ENCODE measurements at regions not wholly inside any gene's neighbourhood (a gene's known extent, or its start where the extent isn't known, plus 50 kb on each side); places are given as distances from the start of the nearest gene placed in this dataset.

- Histone ChIP-seq H3K9me3 (no peaks in the 10 kb centered on the region), H3K27ac (no peak overlapping the region), H3K36me3 (no peaks in the 10 kb centered on the region), H3K27me3 (no peaks in the 10 kb centered on the region), H3K4me1 (no peaks in the 10 kb centered on the region), H3K4me3 (no peak overlapping the region)
- ATAC-seq (no peak), FAIRE-seq (no peak), DNase-seq (no peak)
- intact Hi-C loops (cut with DNase I) = no loop called here
- no peak for TF ChIP-seq CTCF (IDR thresholded peaks at IDR 0.05)
- 28 to 35% methylated on average over 3 of the region's 3 CpGs for WGBS, 2 donors
Observed at GRCh38 chr5:26622947-26623346, 415.4 kb downstream of the CDH9 start.

- no peak overlapping the region for H3K27ac ChIP-seq
- no peak overlapping the region for H3K4me3 ChIP-seq
- intact Hi-C loops (cut with DNase I) = no loop called here
- H3K36me3 ChIP-seq = no peaks in the 10 kb centered on the region
- no peak for DNase-seq
- H3K9me3 ChIP-seq = no peaks in the 10 kb centered on the region
- 48 to 69% methylated on average over 1 of the region's 1 CpG for WGBS, 2 donors
- no peaks in the 10 kb centered on the region for H3K27me3 ChIP-seq
- no peak for FAIRE-seq
- ATAC-seq = no peak
- no peaks in the 10 kb centered on the region for H3K4me1 ChIP-seq
- no peak for TF ChIP-seq CTCF (IDR thresholded peaks at IDR 0.05)
Observed at GRCh38 chr5:26610577-26610976, 427.8 kb downstream of the CDH9 start.

GRCh38 chr5:26601563-26601962 lies 436.8 kb downstream of the CDH9 start:
- H3K9me3 ChIP-seq = no peaks in the 10 kb centered on the region
- FAIRE-seq = no peak
- no peak overlapping the region for H3K27ac ChIP-seq
- TF ChIP-seq CTCF (IDR thresholded peaks at IDR 0.05) = no peak
- no peak for ATAC-seq
- H3K4me1 ChIP-seq = no peaks in the 10 kb centered on the region
- DNase-seq = no peak
- H3K4me3 ChIP-seq = no peak overlapping the region
- H3K27me3 ChIP-seq = no peaks in the 10 kb centered on the region
- intact Hi-C loops (cut with DNase I) = no loop called here
- 39 to 62% methylated on average over 1 of the region's 1 CpG for WGBS, 2 donors
- H3K36me3 ChIP-seq = no peaks in the 10 kb centered on the region

GRCh38 chr5:26582350-26583045 lies 455.9 kb downstream of the CDH9 start:
- Histone ChIP-seq H3K9me3 (no peaks in the 10 kb centered on the region), H3K27ac (no peak overlapping the region), H3K27me3 (no peaks in the 10 kb centered on the region), H3K4me1 (no peaks in the 10 kb centered on the region), H3K4me3 (no peak overlapping the region), H3K36me3 (no peaks in the 10 kb centered on the region)
- DNase-seq (no peak), FAIRE-seq (no peak), ATAC-seq (no peak)
- intact Hi-C loops (cut with DNase I) = no loop called here
- TF ChIP-seq CTCF (IDR thresholded peaks at IDR 0.05) = no peak
- 46 to 68% methylated on average over 1 of the region's 1 CpG for WGBS, 2 donors

- Histone ChIP-seq H3K4me3 (no peak overlapping the region), H3K27me3 (no peaks in the 10 kb centered on the region), H3K4me1 (no peaks in the 10 kb centered on the region), H3K9me3 (no peaks in the 10 kb centered on the region), H3K27ac (no peak overlapping the region), H3K36me3 (no peaks in the 10 kb centered on the region)
- intact Hi-C loops (cut with DNase I) = no loop called here
- 54 to 70% methylated on average over 2 of the region's 2 CpGs for WGBS, 2 donors
- TF ChIP-seq CTCF (IDR thresholded peaks at IDR 0.05) = no peak
- FAIRE-seq (no peak), DNase-seq (no peak), ATAC-seq (no peak)
Observed at GRCh38 chr5:26579712-26580111, 458.7 kb downstream of the CDH9 start.

Data from pancreas (tissue), 10 donors.